GM21515 (cell line): ENCODE measurements at regions not wholly inside any gene's neighbourhood (a gene's known extent, or its start where the extent isn't known, plus 50 kb on each side); places are given as distances from the start of the nearest gene placed in this dataset.
"Not testable (repeated sequence)": the region's sequence is repeated elsewhere in the genome, so short reads cannot be mapped to it uniquely, and the experiment has no call there.

Source experiments
- ATAC-seq: cut with Tn5 transposase; IDR thresholded peaks from one replicate; pipeline ENCODE4 v1.9.1; 2021; ENCODE audit not compliant: unreplicated experiment

DNA sequence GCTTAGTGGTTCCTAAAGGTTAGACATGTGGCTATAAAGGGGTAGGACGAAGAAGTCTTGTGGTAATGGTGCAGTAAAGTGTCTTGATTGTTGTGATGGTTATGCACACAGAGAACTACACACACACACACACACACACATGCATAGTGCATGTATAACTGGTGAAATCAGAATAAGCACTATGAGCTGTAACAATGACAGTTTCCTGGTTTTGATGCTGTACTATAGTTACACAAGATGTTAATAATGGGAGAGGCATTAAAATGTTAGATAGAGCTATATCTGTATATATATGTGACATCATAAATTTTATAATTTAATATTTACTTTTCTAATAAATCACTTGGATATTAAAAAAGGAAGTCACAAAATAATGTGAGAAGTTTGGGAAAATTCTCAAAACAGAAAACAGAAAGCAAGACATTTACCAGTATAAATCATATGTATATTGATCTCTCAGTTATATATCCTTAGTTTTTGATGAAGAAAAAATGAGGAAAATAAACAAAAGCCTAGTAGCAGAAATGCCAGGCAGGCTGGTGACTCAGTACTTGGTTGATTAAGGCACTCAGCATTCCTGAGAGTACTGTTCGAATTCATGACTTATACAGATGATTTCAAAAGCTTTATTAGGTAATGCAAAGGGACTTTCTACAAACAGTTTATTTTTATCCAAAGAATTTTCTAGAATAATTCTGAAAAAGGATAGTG is 350.5 kb upstream of the DAB2 start:
- no peak for ATAC-seq

DNA sequence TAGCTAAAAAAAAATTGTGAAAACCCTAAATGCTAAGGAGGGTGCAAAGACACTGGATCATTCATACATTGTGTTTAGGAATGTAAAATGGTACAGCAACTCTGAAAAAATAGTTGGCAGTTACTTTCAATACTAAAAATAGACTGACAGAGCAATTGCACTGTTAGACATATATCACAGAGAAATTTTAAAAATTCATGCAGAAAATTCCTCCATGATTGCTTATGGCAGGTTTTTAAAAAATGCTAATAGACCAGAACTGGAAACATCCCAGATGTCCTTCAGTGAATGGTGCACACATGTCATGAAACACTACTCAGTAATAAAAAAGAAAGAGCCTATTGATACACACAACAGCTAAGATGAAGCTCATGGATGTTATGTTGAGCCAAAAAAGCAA is 349.8 kb upstream of the DAB2 start:
- no peak for ATAC-seq

DNA sequence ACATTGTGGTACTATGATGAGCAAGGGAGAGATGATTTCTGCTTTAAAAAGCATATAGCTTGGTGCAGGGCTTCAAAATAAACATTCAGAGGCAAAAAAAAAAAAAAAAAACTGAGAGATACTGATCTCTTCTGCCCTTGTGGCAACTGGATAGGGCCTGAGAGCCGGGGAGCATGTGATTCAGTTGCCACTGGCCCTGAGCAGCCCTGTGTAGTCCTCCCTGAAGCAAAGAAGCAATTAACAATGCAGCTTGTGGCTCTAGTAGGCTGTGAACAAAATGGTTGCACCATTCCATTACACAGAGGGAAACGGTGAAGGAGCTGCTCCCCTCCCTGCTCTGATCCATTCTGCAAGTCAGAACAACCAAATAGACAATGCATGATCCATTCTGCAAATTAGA is 347.5 kb upstream of the DAB2 start:
- no peak for ATAC-seq

DNA sequence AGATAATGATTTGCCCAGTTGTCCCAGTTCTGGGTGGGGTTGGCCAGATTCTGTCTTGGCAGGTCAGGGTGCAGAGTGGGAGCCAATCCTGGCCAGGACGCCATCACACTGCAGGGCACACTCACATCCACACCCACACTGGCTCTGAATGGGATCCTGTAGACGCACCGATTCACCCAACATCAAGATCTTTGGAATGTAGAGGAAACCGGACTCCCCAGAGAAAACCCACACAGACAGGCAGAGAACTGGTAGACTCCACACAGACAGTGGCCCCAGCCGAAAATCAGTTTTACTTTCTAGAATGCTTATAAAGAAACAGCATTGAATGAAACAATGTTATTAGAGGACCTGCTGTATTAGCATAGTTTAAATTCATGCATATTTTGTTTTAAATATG is 343.1 kb upstream of the DAB2 start:
- ATAC-seq = no peak

DNA sequence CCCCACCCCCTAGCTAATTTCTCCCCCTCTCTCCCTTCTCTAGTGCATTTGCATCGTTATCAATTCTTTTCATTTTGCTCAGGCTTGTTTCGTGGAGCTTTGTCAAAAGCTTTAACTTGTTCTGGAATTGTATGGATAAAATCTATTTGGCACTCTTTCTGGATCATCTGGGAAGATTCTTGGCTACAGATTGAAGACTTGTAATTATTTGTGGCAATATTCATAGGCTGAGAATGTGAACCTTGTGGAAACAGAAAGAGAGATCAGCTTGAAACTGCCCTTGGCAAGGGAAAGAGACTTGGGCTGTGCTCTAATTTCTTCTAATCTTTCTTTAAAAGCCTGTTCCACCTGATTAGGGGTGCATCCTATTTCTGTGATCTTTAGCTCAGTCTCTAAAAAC is 340.6 kb upstream of the DAB2 start:
- no peak for ATAC-seq

DNA sequence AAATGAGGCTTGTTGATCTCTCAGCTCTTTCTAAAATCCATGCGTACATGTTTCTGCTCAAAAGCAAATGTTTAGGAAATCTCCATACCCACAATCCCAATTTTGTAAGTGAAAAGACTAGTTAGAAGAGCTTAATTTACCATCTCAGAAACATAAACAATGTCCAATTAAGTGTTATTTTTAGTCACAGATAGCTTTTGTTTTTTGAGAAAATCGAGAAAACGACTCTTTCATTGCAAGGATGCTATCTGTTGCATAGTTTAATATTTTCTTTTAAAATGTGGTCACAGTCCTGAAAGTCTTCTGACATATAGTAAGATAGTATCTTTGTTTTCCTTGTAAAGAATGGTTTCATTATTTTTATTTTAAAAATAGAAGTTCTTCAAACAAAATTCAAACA is 338.0 kb upstream of the DAB2 start:
- no peak for ATAC-seq

DNA sequence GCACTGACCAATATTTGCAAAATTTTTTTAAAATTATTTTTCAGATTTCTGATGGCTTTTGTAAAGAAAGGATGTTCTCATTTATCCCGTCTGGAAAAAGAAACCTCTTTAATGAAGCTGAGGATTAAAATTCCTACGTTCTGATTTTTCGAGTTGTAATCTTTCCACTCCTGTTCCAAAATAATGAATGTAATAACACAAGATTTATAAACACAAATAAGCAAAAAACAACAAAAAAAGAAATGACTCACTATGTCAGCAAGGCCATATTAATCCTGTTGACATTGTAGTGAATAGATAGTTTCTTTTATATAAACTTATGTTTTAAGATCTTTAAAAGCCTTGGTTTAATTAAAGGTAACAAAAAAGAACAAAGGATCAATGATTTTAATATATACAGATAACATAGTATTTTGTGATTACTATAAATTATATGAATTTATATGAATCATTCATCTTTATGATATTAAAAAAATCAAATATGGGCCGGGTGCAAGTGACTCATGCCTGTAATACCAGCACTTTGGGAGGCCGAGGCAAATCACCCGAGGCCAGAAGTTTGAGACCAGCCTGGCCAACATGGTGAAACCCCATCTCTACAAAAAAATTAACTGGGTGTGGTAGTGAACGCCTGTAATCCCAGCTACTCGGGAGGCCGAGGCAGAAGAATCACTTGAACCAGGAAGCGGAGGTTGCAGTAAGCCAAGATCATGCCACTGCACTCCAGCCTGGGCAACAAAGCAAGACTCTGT is 336.6 kb upstream of the DAB2 start:
- ATAC-seq = no peak

DNA sequence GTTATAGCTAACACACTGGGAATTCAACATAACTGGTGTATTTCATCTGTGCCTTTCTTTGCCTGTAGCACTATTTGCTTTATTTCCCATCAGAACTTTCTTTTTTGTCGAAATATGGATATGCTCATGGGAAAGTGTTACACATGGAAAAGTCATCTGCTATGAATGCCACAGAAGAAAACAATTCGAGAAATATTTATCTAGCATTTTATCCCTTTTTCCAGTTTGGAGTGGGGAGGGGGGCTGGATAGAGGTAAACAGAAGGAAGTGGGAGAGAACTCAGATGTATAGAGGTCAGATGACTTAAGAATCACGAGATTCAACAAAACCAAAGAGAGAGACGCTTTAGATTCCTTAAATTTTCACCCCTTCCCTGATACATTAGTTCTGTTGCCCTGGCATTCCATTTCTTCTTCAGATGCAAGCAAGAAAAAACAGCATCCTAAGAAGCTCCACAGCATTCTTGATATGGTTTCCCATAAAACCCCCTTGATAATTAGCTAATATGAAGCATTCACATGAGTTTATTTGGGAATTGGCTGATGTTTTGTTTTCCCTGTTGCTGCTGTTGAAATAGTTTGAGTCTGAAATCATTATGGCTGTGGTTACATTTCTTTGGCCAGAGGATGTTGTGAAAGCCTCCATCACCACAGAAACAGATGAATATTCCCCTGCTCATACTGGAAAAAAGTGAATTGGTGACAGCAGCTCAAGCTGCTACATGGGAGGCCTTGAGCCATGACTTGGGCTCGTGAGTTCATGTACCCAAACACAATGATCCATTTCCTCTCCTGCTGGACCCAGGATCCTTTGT is 335.8 kb upstream of the DAB2 start:
- no peak for ATAC-seq

DNA sequence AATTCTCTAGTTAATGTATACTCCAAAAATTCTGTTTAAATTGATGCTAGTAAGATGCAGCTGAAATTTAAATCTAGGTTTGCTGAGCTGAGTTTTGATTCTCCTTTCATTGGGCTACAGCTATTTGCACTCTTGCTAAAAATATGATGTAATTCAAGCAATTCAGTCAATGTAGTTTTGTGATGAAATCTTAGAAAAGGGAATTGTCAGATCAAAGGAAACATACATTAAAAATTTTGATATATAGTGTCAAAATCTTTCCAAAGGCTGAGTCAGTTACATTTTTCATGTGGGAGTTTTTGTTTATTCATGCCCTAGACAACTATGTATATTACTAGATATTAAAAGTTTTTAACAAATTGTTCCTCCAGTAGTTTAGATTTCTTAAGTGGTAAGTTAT is 334.9 kb upstream of the DAB2 start:
- no peak for ATAC-seq

DNA sequence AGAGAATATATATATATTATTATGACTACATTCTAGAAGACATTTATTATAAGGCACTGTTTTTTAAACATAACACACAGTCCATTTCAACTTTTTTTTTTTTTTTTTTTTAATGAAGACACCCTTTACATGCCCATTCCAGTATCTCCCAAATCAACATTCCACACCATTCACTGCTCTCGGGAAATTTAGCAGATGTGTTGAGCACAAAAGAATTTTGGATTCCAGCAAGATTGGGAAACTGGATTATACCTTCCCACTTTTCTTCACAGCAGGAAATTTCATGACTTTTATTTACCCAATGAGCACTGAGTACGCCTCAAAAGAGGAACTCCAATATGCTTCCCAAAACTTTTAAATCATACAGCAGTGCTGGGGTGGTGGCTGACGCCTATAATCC is 333.6 kb upstream of the DAB2 start:
- ATAC-seq = no peak

DNA sequence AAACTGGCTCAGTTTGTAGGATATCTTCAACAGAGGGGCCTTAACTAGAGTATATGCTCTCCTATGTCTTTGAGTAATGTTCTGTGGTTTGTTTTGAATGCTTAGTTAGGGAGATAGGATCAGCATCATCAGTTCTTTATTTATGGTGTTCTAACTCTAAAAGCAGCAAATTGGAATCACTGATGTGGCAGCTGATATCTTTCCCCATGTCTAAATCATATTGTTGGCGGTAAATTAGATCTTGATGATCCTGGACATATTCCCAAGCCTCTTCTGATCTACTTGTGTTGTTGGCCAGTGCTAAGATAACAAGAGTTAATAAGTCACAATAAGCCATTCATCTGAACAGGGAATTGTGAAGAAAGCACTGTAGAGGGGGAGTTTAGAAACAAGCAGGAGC is 332.4 kb upstream of the DAB2 start:
- ATAC-seq = no peak

DNA sequence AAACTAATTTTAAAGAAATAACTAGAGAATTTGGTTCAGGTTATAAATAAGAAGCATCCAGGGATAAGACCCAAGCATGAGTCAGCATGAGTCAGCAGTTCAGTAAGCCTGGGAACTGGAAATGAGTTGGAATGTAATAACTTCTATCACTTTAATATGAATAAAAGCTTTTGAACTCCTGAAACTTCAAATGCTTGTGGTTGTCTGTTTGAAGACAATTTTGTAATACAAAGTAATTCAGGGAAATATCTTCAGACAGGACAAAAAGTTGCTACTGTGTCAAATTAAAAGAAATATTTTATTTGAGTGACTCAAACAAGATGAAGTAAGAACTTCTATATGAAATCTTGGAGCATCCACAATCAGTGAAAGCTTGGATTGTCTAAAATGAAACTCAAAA is 331.2 kb upstream of the DAB2 start:
- ATAC-seq = no peak

DNA sequence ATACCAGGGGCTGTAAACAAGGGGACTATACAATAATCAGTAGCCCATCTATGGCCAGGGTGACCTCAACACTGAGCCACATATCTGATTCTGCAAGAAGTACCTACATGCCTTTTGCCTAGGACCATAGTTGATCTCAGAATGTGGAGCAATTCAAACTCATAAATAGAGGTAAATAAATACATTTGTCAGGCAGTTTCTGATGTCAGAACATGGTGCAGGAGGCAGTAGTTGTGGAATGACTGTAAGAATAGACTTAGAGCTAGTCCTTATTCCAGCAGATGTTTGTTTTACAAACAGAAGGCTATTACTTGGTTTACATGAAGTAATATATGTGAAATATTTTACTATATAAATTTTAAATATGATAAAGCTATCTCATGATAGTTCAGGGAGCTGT is 330.7 kb upstream of the DAB2 start:
- ATAC-seq = no peak

DNA sequence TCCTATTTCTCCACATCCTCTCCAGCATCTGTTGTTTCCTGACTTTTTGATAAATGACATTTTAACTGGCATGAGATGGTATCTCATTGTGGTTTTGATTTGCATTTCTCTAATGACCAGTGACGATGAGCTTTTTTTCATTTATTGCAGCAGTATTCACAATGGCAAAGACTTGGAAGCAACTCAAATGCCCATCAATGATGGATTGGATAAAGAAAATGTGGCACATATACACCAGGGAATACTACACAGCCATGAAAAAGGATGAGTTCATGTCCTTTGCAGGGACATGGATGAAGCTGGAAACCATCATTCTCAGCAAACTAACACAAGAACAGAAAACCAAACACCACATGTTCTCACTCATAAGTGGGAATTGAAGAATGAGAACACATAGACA is 329.0 kb upstream of the DAB2 start:
- ATAC-seq = not testable (repeated sequence)

DNA sequence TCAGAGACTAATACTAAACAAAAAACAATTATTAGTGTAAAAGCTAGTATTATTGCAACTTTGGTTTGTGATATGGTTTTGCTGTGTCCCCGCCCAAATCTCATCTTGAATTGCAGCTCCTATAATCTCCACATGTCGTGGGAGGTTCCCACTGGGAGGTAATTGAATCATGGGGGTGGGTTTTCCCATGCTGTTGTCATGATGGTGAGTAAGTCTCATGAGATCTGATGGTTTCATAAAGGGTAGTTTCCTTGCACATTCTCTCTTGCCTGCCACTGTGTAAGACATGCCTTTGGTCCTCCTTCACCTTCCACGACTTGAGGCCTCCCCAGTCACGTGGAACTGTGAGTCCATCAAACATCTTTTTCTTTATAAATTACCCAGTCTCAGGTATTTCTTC is 325.9 kb upstream of the DAB2 start:
- ATAC-seq = no peak

DNA sequence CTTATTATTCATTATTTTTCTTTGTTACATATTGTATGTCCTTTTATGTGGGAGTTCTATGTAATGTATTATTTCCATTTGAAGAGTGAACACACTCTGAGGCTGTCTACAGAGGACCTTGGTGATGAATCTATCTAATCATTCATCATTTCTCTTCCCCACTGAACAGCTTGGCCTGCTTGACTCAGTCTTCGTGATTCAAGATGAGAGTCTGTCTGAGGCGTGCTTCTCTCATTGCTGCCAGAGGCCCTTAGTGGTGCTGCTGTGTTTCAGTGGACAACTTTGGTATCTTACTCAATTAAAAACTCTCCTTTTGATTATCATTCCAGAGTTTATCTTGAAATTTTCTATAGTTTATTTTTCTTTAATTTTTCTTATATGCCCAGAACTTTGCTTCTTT is 318.1 kb upstream of the DAB2 start:
- no peak for ATAC-seq

DNA sequence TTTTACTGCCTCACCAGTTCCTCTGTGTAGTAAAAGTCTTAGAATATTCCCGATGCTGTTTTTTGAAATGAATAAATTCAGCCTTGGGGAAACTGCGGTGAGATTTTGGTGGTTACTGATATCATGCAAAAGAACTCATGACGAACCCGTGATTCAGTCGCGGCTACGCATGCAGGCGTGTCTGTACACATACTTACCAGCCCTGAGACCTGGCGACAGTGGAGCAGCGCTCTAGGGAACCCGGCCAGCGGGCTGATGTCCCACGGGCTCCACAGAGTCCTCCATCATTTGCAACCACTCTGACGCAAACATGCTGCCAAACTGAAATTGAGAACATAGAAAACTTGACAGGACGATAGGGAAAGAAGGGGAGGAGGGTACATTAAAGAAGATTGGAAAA is 315.6 kb upstream of the DAB2 start:
- ATAC-seq = no peak

DNA sequence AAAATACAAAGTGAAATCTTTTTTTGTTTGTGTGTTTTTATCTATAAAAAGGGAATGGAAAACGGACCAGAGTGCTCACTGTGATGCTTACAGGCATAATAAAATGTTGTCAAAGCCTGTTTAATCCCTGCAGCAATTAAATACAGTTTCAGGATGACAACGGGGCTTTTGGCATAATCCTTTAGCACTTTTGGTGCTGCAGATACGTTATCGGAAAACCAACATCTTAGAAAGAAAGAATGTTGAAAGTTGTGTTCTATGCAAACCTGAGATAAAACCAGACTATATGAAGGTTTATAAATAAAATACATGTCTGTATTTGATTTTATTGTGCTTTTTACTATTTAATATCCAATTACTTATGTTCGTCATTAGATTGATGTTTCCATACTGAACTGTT is 307.4 kb upstream of the DAB2 start:
- no peak for ATAC-seq

DNA sequence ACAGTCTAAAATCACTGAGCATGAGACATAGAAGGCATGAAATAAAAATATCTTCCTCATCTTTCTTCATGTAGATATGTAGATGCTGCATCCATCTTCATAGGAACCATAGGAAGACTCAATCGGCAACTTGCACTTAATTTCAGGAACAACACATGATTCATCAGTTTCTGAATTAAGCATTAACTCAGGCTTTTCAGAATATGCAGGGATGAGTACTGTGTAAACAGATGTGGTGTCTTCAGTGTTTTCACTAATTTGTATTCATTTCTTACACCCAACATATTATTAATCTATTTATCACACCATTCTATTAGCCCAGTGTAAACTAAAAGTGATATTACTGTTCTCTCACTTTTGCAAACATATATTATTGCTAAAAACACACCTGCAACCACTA is 305.9 kb upstream of the DAB2 start:
- no peak for ATAC-seq

DNA sequence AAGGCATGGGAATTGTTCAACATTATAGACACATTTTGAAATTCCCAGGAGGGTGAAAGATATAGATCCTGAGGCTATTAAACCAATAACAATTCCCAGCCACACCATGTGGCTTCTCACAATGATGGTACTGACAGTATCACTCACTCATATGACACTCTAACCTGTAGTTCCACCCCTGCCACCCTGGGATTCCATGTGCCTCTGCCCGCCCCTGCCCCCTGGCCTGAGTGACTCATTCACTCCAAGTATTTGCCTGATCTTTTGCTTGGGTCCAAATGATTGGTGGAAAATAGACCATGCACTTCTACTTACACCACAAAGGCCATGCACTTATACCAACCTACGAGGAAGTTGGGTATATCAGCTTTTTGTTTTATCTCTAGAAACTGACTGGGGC is 305.2 kb upstream of the DAB2 start:
- ATAC-seq = no peak

DNA sequence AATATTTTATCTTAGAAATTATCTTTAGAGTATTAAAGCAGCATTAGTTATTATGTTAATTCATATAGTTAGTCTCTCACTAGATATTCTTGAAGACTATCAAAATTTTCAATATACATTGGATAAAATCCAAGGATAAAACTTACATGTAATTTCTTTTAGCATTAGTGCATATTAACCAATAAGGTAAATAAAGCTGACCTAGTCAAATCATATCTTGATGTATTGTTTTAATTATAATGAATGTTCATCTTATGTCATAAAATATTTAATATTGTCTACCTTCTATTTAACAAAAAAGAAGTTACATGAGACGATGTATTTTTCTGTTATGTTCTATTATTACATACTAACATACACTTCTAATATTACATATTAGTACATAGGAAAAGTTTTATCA is 301.7 kb upstream of the DAB2 start:
- no peak for ATAC-seq

DNA sequence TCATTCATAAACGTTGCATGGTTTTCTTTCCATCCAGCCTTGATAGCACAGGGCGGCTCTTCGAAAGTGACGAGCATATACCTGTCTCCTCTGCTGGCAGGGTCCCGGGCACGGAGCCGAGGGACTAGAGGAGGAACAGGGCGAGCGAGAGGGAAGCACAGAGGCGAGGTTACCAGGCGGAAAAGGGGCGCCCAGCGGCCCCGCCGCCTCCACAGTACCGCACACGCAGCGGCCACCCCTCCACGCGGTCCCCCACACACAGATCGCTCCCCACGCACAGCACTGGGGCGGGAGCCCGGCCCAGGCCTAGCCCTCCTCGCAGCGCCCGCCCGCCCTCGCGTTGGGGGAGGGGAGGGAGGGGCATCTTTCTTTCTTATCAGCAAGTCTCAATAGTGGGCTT is 296.6 kb upstream of the DAB2 start:
- ATAC-seq = no peak
